Right atrium auricular region (tissue), 2 donors: ENCODE measurements at regions not wholly inside any gene's neighbourhood (a gene's known extent, or its start where the extent isn't known, plus 50 kb on each side); places are given as distances from the start of the nearest gene placed in this dataset.

Source experiments
- DNase-seq: peaks from one replicate; pipeline ENCODE4 v3.0.0-alpha.2; 2019; ENCODE audit warnings: low spot score
- H3K27ac ChIP-seq, 2 donors: fragments of 200-600 bp; sonication (generic); 1 replicate in 1 of 2; 2 replicates in 1 of 2; pipeline ENCODE4 v1.5.1; 2016 to 2019
- H3K27me3 ChIP-seq, 2 donors: fragments of 200-600 bp; sonication (generic); one replicate each; pipeline versions ENCODE4 v1.5.1 to v1.6.0; 2017 to 2019
- H3K36me3 ChIP-seq: fragments of 200-600 bp; sonication (generic); one replicate; pipeline ENCODE4 v1.5.1; 2016
- H3K4me1 ChIP-seq, 2 donors: fragments of 200-600 bp; sonication (generic); one replicate each; pipeline versions ENCODE4 v1.5.1 to v1.6.0; 2017 to 2019
- H3K4me3 ChIP-seq, 2 donors: fragments of 200-600 bp; sonication (generic); 1 replicate in 1 of 2; 2 replicates in 1 of 2; pipeline ENCODE4 v1.5.1; 2017 to 2019; ENCODE audit warnings: mild to moderate bottlenecking in 1 of 2, moderate library complexity in 1 of 2
- H3K9me3 ChIP-seq, 2 donors: fragments of 200-600 bp; sonication (generic); one replicate each; pipeline ENCODE4 v1.5.1; 2019
- CTCF ChIP-seq, 2 donors: fragments of 200-600 bp; sonication (generic); IDR thresholded peaks; one replicate each; pipeline ENCODE4 v1.5.1; 2019; ENCODE audit warnings: antibody characterized with exemption in 2 of 2

DNA sequence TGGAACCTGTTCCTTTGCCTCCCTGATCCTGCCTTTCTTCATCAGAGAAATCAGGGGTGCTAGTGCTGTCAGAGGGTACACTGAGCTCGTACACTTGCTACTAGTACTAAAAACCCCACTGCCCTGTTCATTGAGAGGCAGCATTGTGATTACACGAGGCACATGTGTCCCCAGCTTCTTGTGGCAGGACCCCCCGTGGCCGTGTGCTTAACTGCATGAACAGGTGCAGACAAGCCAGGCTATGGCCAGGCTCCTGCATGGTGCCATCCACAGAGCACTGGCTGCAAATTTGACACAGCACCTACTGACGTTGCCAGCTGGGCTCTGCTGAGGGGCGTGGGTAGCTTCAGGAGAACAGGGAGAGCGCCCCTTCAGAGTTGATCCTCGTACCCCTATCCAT lies 248.4 kb downstream of the GLI2 start:
- no peaks in the 10 kb centered on the region for H3K36me3 ChIP-seq
- H3K4me1 ChIP-seq: no peaks in the 10 kb centered on the region
- DNase-seq: no peak
- H3K27ac ChIP-seq: no peak overlapping the region
- no peak for TF ChIP-seq CTCF (IDR thresholded peaks at IDR 0.05)
- H3K4me3 ChIP-seq: no peak overlapping the region
- H3K9me3 ChIP-seq: no peaks in the 10 kb centered on the region
- no peaks in the 10 kb centered on the region for H3K27me3 ChIP-seq

DNA sequence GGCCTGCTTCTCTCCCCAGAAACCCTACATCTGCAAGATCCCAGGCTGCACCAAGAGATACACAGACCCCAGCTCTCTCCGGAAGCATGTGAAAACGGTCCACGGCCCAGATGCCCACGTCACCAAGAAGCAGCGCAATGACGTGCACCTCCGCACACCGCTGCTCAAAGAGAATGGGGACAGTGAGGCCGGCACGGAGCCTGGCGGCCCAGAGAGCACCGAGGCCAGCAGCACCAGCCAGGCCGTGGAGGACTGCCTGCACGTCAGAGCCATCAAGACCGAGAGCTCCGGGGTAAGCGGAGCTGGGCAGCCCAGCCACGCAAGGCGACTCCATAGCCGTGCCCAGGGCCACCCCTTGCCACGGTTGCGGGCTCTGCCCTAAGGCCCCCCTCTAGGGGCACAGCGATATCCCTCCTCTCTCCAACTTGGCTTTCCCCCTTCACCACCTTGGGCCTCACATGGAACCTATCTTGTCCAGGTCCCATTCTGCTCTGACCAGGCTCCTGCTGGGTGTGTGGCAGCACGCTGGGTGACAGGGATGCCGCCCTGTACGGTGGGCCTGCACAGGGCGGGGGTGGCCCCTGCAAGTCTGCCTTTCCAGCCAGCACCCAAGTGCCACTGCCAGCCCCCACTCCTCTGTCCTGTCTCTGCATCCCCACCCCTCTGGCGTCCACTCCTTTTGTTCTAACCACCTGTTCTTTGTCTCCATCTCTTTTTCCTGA lies 248.9 kb downstream of the GLI2 start:
- Histone ChIP-seq H3K4me1 (no peaks in the 10 kb centered on the region), H3K9me3 (no peaks in the 10 kb centered on the region), H3K27ac (no peak overlapping the region), H3K27me3 (no peaks in the 10 kb centered on the region), H3K4me3 (no peak overlapping the region), H3K36me3 (no peaks in the 10 kb centered on the region)
- DNase-seq: no peak
- no peak for TF ChIP-seq CTCF (IDR thresholded peaks at IDR 0.05)

- Histone ChIP-seq H3K9me3 (no peaks in the 10 kb centered on the region), H3K4me1 (no peaks in the 10 kb centered on the region), H3K36me3 (no peaks in the 10 kb centered on the region), H3K27me3 (no peaks in the 10 kb centered on the region), H3K27ac (no peak overlapping the region), H3K4me3 (no peak overlapping the region)
- DNase-seq: no peak
- TF ChIP-seq CTCF (IDR thresholded peaks at IDR 0.05): no peak
Observed at GRCh38 chr2:120985174-120985996, 249.7 kb downstream of the GLI2 start.

DNA sequence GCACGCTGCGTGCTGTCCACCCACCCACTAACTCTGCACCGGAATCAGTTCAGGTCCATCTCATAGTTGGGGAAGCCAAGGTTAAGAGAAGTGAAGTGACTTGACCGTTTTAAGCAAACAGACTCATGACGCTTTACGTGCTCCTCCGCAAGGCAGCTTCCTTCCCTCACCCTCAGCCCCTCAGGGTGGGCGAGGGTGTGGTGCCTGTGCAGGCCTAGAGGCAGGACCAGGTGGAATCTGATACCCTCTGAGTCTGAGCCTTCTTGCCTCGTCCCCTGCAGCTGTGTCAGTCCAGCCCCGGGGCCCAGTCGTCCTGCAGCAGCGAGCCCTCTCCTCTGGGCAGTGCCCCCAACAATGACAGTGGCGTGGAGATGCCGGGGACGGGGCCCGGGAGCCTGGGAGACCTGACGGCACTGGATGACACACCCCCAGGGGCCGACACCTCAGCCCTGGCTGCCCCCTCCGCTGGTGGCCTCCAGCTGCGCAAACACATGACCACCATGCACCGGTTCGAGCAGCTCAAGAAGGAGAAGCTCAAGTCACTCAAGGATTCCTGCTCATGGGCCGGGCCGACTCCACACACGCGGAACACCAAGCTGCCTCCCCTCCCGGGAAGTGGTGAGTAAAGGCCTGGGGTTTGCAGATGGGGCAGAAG lies 250.5 kb downstream of the GLI2 start:
- DNase-seq: no peak
- no peak for TF ChIP-seq CTCF (IDR thresholded peaks at IDR 0.05)
- Histone ChIP-seq H3K27me3 (no peaks in the 10 kb centered on the region), H3K4me3 (no peak overlapping the region), H3K4me1 (no peaks in the 10 kb centered on the region), H3K9me3 (no peaks in the 10 kb centered on the region), H3K27ac (no peak overlapping the region), H3K36me3 (no peaks in the 10 kb centered on the region)

GRCh38 chr2:120986898-120987650 lies 251.4 kb downstream of the GLI2 start:
- TF ChIP-seq CTCF (IDR thresholded peaks at IDR 0.05): no peak
- no peak for DNase-seq
- no peaks in the 10 kb centered on the region for H3K36me3 ChIP-seq
- H3K27ac ChIP-seq: no peak overlapping the region
- no peak overlapping the region for H3K4me3 ChIP-seq
- H3K4me1 ChIP-seq: no peaks in the 10 kb centered on the region
- H3K9me3 ChIP-seq: no peaks in the 10 kb centered on the region
- no peaks in the 10 kb centered on the region for H3K27me3 ChIP-seq
